ENCODE measurements at regions not wholly inside any gene's neighbourhood (a gene's known extent, or its start where the extent isn't known, plus 50 kb on each side); places are given as distances from the start of the nearest gene placed in this dataset.

GRCh38 chr2:43082903-43083677, 143.3 kb downstream of the ZFP36L2 start:
- no peak for TF ChIP-seq CTCF (conservative IDR thresholded peaks at IDR 0.05; ENCODE audit: control insufficient read depth, insufficient read depth, low read depth, low read length)
- no peak overlapping the region for H3K4me3 ChIP-seq (ENCODE audit: control insufficient read depth, low read depth, low read length)
- DNase-seq (ENCODE audit: low read depth), result peak; percentile 68

- no peak for TF ChIP-seq CTCF (conservative IDR thresholded peaks at IDR 0.05; ENCODE audit: control insufficient read depth, insufficient read depth, low read depth, low read length)
- no peak overlapping the region for H3K4me3 ChIP-seq (ENCODE audit: control insufficient read depth, low read depth, low read length)
Measured at GRCh38 chr2:43082111-43082894, 144.1 kb downstream of the ZFP36L2 start.

GRCh38 chr2:43081131-43081765, 145.2 kb downstream of the ZFP36L2 start:
- no peak overlapping the region for H3K4me3 ChIP-seq (ENCODE audit: control insufficient read depth, low read depth, low read length)
- no peak for TF ChIP-seq CTCF (conservative IDR thresholded peaks at IDR 0.05; ENCODE audit: control insufficient read depth, insufficient read depth, low read depth, low read length)
- no peak for DNase-seq (ENCODE audit: low read depth)

More at GRCh38 chr2:43082111-43082894, 144.1 kb downstream of the ZFP36L2 start:
- peak; percentile 98 for DNase-seq (ENCODE audit: low read depth)

GRCh38 chr2:43080571-43081021, 145.8 kb downstream of the ZFP36L2 start:
- no peak for DNase-seq (ENCODE audit: low read depth)
- TF ChIP-seq CTCF (conservative IDR thresholded peaks at IDR 0.05; ENCODE audit: control insufficient read depth, insufficient read depth, low read depth, low read length), result no peak
- no peak overlapping the region for H3K4me3 ChIP-seq (ENCODE audit: control insufficient read depth, low read depth, low read length)

- DNase-seq (ENCODE audit: low read depth), result peak; percentile 58
- no peak for TF ChIP-seq CTCF (conservative IDR thresholded peaks at IDR 0.05; ENCODE audit: control insufficient read depth, insufficient read depth, low read depth, low read length)
- no peak overlapping the region for H3K4me3 ChIP-seq (ENCODE audit: control insufficient read depth, low read depth, low read length)
Measured at GRCh38 chr2:43078781-43079755, 147.3 kb downstream of the ZFP36L2 start.

- no peak for TF ChIP-seq CTCF (conservative IDR thresholded peaks at IDR 0.05; ENCODE audit: control insufficient read depth, insufficient read depth, low read depth, low read length)
- DNase-seq (ENCODE audit: low read depth), result no peak
- no peak overlapping the region for H3K4me3 ChIP-seq (ENCODE audit: control insufficient read depth, low read depth, low read length)
Measured at GRCh38 chr2:43078301-43078700, 148.1 kb downstream of the ZFP36L2 start.

Data from fibroblast of mammary gland (primary cell).